HG03097 (cell line): ENCODE measurements at regions not wholly inside any gene's neighbourhood (a gene's known extent, or its start where the extent isn't known, plus 50 kb on each side); places are given as distances from the start of the nearest gene placed in this dataset.

Source experiments
- ATAC-seq: cut with Tn5 transposase; IDR thresholded peaks from one replicate; pipeline ENCODE4 v1.9.1; 2021; ENCODE audit not compliant: unreplicated experiment, low FRiP score

GRCh38 chr10:78706256-78706655 is 362.5 kb upstream of the ZMIZ1 start:
- no peak for ATAC-seq

GRCh38 chr10:78706726-78707540 is 361.8 kb upstream of the ZMIZ1 start:
- ATAC-seq, result no peak

- ATAC-seq, result no peak
These were observed 361.0 kb upstream of the ZMIZ1 start for GRCh38 chr10:78707745-78708144.

GRCh38 chr10:78712147-78712546 is 356.6 kb upstream of the ZMIZ1 start:
- ATAC-seq, result no peak

GRCh38 chr10:78713659-78714058 is 355.1 kb upstream of the ZMIZ1 start:
- no peak for ATAC-seq

GRCh38 chr10:78714225-78714624 is 354.5 kb upstream of the ZMIZ1 start:
- ATAC-seq, result no peak

GRCh38 chr10:78715435-78715834 is 353.3 kb upstream of the ZMIZ1 start:
- ATAC-seq, result no peak

- ATAC-seq, result no peak
These were observed 352.6 kb upstream of the ZMIZ1 start for GRCh38 chr10:78716043-78716660.

GRCh38 chr10:78717200-78717599 is 351.6 kb upstream of the ZMIZ1 start:
- no peak for ATAC-seq

GRCh38 chr10:78718032-78718572 is 350.7 kb upstream of the ZMIZ1 start:
- no peak for ATAC-seq

- ATAC-seq, result no peak
These were observed 349.5 kb upstream of the ZMIZ1 start for GRCh38 chr10:78719276-78719675.

- no peak for ATAC-seq
These were observed 348.7 kb upstream of the ZMIZ1 start for GRCh38 chr10:78720091-78720490.

- no peak for ATAC-seq
These were observed 347.5 kb upstream of the ZMIZ1 start for GRCh38 chr10:78721231-78721630.

- ATAC-seq, result no peak
These were observed 343.9 kb upstream of the ZMIZ1 start for GRCh38 chr10:78724846-78725245.

- no peak for ATAC-seq
These were observed 342.6 kb upstream of the ZMIZ1 start for GRCh38 chr10:78726171-78726570.

GRCh38 chr10:78727251-78727650 is 341.5 kb upstream of the ZMIZ1 start:
- ATAC-seq, result no peak

GRCh38 chr10:78727728-78728127 is 341.0 kb upstream of the ZMIZ1 start:
- no peak for ATAC-seq

- ATAC-seq, result no peak
These were observed 340.6 kb upstream of the ZMIZ1 start for GRCh38 chr10:78728176-78728575.

GRCh38 chr10:78729366-78729765 is 339.4 kb upstream of the ZMIZ1 start:
- no peak for ATAC-seq

GRCh38 chr10:78729800-78730199 is 339.0 kb upstream of the ZMIZ1 start:
- no peak for ATAC-seq

GRCh38 chr10:78730754-78731153 is 338.0 kb upstream of the ZMIZ1 start:
- ATAC-seq, result no peak

GRCh38 chr10:78731675-78732074 is 337.1 kb upstream of the ZMIZ1 start:
- no peak for ATAC-seq
